ENCODE measurements at regions not wholly inside any gene's neighbourhood (a gene's known extent, or its start where the extent isn't known, plus 50 kb on each side); places are given as distances from the start of the nearest gene placed in this dataset.

DNA sequence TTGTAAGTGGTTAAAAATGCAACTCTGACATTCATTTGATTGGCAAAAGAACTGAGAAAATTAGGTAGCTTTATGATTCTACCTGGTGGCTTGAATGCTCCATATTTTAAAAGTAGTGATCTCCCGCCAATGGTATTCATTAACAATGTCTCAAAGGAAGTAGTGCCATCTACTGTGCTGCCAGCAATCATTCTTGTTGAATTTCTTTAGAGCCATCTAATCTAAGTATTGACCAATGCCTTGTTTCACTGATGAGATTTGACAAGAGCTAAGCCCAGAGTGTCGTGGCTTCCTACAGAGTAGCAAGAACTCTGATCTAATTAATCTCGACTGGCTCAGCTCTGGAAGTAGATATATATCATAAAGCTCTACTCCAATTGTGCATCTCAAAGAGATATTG, 696.7 kb downstream of the C6orf118 start:
- no peak overlapping the region for H2BK5ac ChIP-seq (ENCODE audit: low read depth, low read length, poor library complexity, severe bottlenecking)
- no peak for ATAC-seq (ENCODE audit: low read depth)
- H3K56ac ChIP-seq (ENCODE audit: extremely low read depth, insufficient read depth, low read length) = no peak overlapping the region
- no peak overlapping the region for H4K8ac ChIP-seq (ENCODE audit: low read depth in 2 of 2, low read length in 2 of 2)
- H3K4me2 ChIP-seq (ENCODE audit: low read depth, low read length) = no peak overlapping the region
- H3K4me3 ChIP-seq (ENCODE audit: insufficient read depth, low read depth, low read length) = no peak overlapping the region
- H2AK9ac ChIP-seq (replicated peaks; ENCODE audit: low read depth, low read length, poor library complexity) = no peak overlapping the region
- no peak overlapping the region for H3K18ac ChIP-seq (ENCODE audit: low read depth, low read length)
- H2AK5ac ChIP-seq (ENCODE audit: low read depth, low read length) = no peak overlapping the region
- no peaks in the 10 kb centered on the region for H3K79me1 ChIP-seq (ENCODE audit: low read depth in 1 of 2, low read length in 2 of 2)
- ChIA-PET CTCF (no interaction called here), POLR2A (ENCODE audit: unreplicated experiment) (no interaction called here)
- no peaks in the 10 kb centered on the region for H4K20me1 ChIP-seq (ENCODE audit: insufficient read depth, low read length)
- no peak overlapping the region for H3K27ac ChIP-seq (ENCODE audit: insufficient read depth, low read length)
- TF ChIP-seq MAZ (IDR thresholded peaks at IDR 0.05; ENCODE audit: borderline replicate concordance, low read depth, low read length) (no peak), CHD1 (IDR thresholded peaks at IDR 0.05; ENCODE audit: low read depth, low read length) (no peak), FOS (IDR thresholded peaks at IDR 0.05; ENCODE audit: low read depth, low read length) (no peak), RFX5 (IDR thresholded peaks at IDR 0.05; ENCODE audit: low read depth, low read length) (no peak), POLR2A (IDR thresholded peaks at IDR 0.05; ENCODE audit: low read depth, low read length) (no peak), CEBPB (IDR thresholded peaks at IDR 0.05; ENCODE audit: low read depth, low read length) (no peak), NFE2L2 (IDR thresholded peaks at IDR 0.05; ENCODE audit: low read depth, low read length) (no peak)
- TF ChIP-seq, protein P1, sequence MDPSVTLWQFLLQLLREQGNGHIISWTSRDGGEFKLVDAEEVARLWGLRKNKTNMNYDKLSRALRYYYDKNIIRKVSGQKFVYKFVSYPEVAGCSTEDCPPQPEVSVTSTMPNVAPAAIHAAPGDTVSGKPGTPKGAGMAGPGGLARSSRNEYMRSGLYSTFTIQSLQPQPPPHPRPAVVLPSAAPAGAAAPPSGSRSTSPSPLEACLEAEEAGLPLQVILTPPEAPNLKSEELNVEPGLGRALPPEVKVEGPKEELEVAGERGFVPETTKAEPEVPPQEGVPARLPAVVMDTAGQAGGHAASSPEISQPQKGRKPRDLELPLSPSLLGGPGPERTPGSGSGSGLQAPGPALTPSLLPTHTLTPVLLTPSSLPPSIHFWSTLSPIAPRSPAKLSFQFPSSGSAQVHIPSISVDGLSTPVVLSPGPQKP (IDR thresholded peaks at IDR 0.05; ENCODE audit: borderline replicate concordance, low read depth, low read length) = no peak
- TF ChIP-seq, protein P2, sequence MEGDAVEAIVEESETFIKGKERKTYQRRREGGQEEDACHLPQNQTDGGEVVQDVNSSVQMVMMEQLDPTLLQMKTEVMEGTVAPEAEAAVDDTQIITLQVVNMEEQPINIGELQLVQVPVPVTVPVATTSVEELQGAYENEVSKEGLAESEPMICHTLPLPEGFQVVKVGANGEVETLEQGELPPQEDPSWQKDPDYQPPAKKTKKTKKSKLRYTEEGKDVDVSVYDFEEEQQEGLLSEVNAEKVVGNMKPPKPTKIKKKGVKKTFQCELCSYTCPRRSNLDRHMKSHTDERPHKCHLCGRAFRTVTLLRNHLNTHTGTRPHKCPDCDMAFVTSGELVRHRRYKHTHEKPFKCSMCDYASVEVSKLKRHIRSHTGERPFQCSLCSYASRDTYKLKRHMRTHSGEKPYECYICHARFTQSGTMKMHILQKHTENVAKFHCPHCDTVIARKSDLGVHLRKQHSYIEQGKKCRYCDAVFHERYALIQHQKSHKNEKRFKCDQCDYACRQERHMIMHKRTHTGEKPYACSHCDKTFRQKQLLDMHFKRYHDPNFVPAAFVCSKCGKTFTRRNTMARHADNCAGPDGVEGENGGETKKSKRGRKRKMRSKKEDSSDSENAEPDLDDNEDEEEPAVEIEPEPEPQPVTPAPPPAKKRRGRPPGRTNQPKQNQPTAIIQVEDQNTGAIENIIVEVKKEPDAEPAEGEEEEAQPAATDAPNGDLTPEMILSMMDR (conservative IDR thresholded peaks at IDR 0.05; ENCODE audit: low read depth, low read length) = no peak
- H3K14ac ChIP-seq (replicated peaks; ENCODE audit: low read depth, low read length) = no peak overlapping the region
- 71% methylated on average over 1 of the region's 3 CpGs; no CpG with 5 or more reads in 1 of the 2 experiments for WGBS, 2 experiments (ENCODE audit: extremely low coverage in 2 of 2, insufficient read length in 1 of 2)
- H3K9me3 ChIP-seq (ENCODE audit: control insufficient read depth, insufficient read depth, low read length) = peaks cover 3% of the 10 kb centered on the region; the same call in 1 of the 2 replicates
- dilution Hi-C loops (cut with HindIII; ENCODE audit: low sequenced_read_pairs, unreplicated experiment) = no loop called here
- no peak overlapping the region for H2BK120ac ChIP-seq (ENCODE audit: low read depth, low read length)
- H3K36me3 ChIP-seq (ENCODE audit: control insufficient read depth, insufficient read depth, low read length) = no peaks in the 10 kb centered on the region
- no peak overlapping the region for H2BK15ac ChIP-seq (ENCODE audit: low read depth, low read length)
- H2AFZ ChIP-seq (replicated peaks; ENCODE audit: low read length, poor library complexity) = no peak overlapping the region
- intact Hi-C loops (cut with micrococcal nuclease) = no loop called here
- in situ Hi-C loops (cut with MboI; ENCODE audit: low sequenced_read_pairs) = no loop called here
- H3K9me1 ChIP-seq (ENCODE audit: insufficient read depth, low read length) = no peaks in the 10 kb centered on the region
- no peaks in the 10 kb centered on the region for H3K27me3 ChIP-seq (ENCODE audit: control insufficient read depth, insufficient read depth, low read length)
- no TSS peak for BruUV-seq (replicated peaks)
- no peak overlapping the region for H3K4ac ChIP-seq (ENCODE audit: low read depth, low read length)
- no peak overlapping the region for H3K9ac ChIP-seq (ENCODE audit: low read depth, low read length)
- no peaks in the 10 kb centered on the region for H3K4me1 ChIP-seq (ENCODE audit: control insufficient read depth, insufficient read depth, low read length)
- no peak overlapping the region for H4K91ac ChIP-seq (ENCODE audit: insufficient read depth, low read depth, low read length)
- no peak overlapping the region for H4K5ac ChIP-seq (ENCODE audit: low read depth, low read length)
- H3K23ac ChIP-seq (ENCODE audit: low read depth, low read length) = no peak overlapping the region
- DNase-seq = no peak
- no peak overlapping the region for H2BK20ac ChIP-seq (ENCODE audit: low read depth, low read length)

Measured in IMR-90 (cell line).